Skeletal muscle satellite cell (primary cell): ENCODE measurements at regions not wholly inside any gene's neighbourhood (a gene's known extent, or its start where the extent isn't known, plus 50 kb on each side); places are given as distances from the start of the nearest gene placed in this dataset.

Source experiments
- H3K27me3 ChIP-seq: 2 replicates; pipeline ENCODE4 v1.7.0; 2013; ENCODE audit warnings: low read length; ENCODE audit not compliant: control insufficient read depth, insufficient read depth
- H3K36me3 ChIP-seq: 2 replicates; pipeline ENCODE4 v1.7.0; 2013; ENCODE audit warnings: mild to moderate bottlenecking, control low read depth, low read length; ENCODE audit not compliant: insufficient read depth
- H3K4me1 ChIP-seq: 2 replicates; pipeline ENCODE4 v1.7.0; 2013; ENCODE audit warnings: low read length; ENCODE audit not compliant: control insufficient read depth, insufficient read depth
- H3K4me2 ChIP-seq: 2 replicates; pipeline ENCODE4 v1.7.0; 2013; ENCODE audit warnings: mild to moderate bottlenecking, low read length
- H3K4me3 ChIP-seq: 2 replicates; pipeline ENCODE4 v1.7.0; 2013; ENCODE audit warnings: low read length
- H3K9ac ChIP-seq: 2 replicates; pipeline ENCODE4 v1.7.0; 2013; ENCODE audit warnings: mild to moderate bottlenecking, low read depth, low read length, moderate library complexity
- H3K9me3 ChIP-seq: replicated peaks from 2 replicates; pipeline ENCODE4 v1.7.0; 2013; ENCODE audit warnings: mild to moderate bottlenecking, control low read depth, low read length

GRCh38 chr11:33520112-33520511 lies 180.5 kb downstream of the C11orf91 start:
- Histone ChIP-seq H3K27me3 (no peaks in the 10 kb centered on the region), H3K36me3 (no peaks in the 10 kb centered on the region), H3K4me3 (no peak overlapping the region), H3K4me1 (no peaks in the 10 kb centered on the region), H3K4me2 (no peak overlapping the region), H3K9me3 (no peaks in the 10 kb centered on the region), H3K9ac (no peak overlapping the region)

- Histone ChIP-seq H3K4me3 (no peak overlapping the region), H3K9me3 (no peaks in the 10 kb centered on the region), H3K36me3 (no peaks in the 10 kb centered on the region), H3K9ac (no peak overlapping the region), H3K4me2 (no peak overlapping the region), H3K4me1 (no peaks in the 10 kb centered on the region), H3K27me3 (no peaks in the 10 kb centered on the region)
These were observed 185.3 kb downstream of the C11orf91 start for GRCh38 chr11:33515347-33515746.

GRCh38 chr11:33514079-33514925 lies 186.3 kb downstream of the C11orf91 start:
- H3K27me3 ChIP-seq, result no peaks in the 10 kb centered on the region
- no peak overlapping the region for H3K4me3 ChIP-seq
- H3K9ac ChIP-seq, result no peak overlapping the region
- H3K4me2 ChIP-seq, result no peak overlapping the region
- no peaks in the 10 kb centered on the region for H3K36me3 ChIP-seq
- H3K4me1 ChIP-seq, result no peaks in the 10 kb centered on the region
- no peaks in the 10 kb centered on the region for H3K9me3 ChIP-seq

GRCh38 chr11:33509632-33510031 lies 191.0 kb downstream of the C11orf91 start:
- H3K9ac ChIP-seq, result no peak overlapping the region
- no peaks in the 10 kb centered on the region for H3K36me3 ChIP-seq
- H3K4me1 ChIP-seq, result no peaks in the 10 kb centered on the region
- no peak overlapping the region for H3K4me3 ChIP-seq
- H3K4me2 ChIP-seq, result no peak overlapping the region
- H3K27me3 ChIP-seq, result no peaks in the 10 kb centered on the region
- no peaks in the 10 kb centered on the region for H3K9me3 ChIP-seq

DNA sequence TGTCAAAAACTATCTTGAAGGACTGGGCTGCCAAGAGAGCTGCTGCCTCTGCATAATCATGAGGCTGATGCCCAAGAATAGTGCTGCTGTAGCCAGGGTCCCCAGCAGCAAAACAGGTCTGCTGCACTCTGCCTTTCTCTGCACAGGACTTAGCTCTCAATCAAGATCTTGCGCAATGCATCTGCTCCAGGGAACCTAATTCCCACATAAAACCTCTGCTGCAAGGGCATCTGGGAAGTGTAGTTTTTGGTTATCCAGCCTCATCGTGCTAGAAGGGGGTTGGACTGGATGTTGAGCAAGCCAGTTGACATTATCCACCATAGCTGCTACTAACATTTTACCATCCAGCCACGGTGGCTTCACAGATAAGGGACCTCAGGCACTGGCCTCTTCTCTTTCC lies 192.7 kb downstream of the C11orf91 start:
- Histone ChIP-seq H3K4me3 (no peak overlapping the region), H3K9me3 (no peaks in the 10 kb centered on the region), H3K4me2 (no peak overlapping the region), H3K27me3 (no peaks in the 10 kb centered on the region), H3K9ac (no peak overlapping the region), H3K36me3 (no peaks in the 10 kb centered on the region), H3K4me1 (no peaks in the 10 kb centered on the region)

GRCh38 chr11:33507356-33507755 lies 193.3 kb downstream of the C11orf91 start:
- no peak overlapping the region for H3K9ac ChIP-seq
- no peaks in the 10 kb centered on the region for H3K27me3 ChIP-seq
- no peaks in the 10 kb centered on the region for H3K36me3 ChIP-seq
- no peaks in the 10 kb centered on the region for H3K4me1 ChIP-seq
- H3K4me2 ChIP-seq, result no peak overlapping the region
- no peaks in the 10 kb centered on the region for H3K9me3 ChIP-seq
- no peak overlapping the region for H3K4me3 ChIP-seq

DNA sequence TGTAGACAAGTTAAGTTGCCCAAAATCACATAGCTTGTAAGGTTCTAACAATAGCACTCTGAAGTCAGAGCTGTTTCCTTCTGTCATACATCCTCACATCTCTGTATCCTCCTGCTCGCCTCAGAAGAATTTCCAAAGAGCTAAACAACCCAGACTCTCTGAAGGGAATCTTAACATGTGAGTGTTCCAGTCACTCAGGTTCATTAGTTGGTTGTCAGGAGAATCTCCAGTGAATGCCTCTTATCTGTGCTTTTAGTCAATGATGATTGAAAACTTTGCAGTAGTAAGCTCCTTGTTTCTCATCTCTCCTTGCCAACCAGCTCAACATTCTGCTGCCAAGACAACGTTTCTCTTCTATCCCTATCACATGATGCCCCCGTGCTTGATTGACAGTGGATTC lies 195.5 kb downstream of the C11orf91 start:
- no peak overlapping the region for H3K4me3 ChIP-seq
- H3K27me3 ChIP-seq, result no peaks in the 10 kb centered on the region
- H3K9ac ChIP-seq, result no peak overlapping the region
- H3K9me3 ChIP-seq, result no peaks in the 10 kb centered on the region
- H3K36me3 ChIP-seq, result no peaks in the 10 kb centered on the region
- H3K4me1 ChIP-seq, result no peaks in the 10 kb centered on the region
- H3K4me2 ChIP-seq, result no peak overlapping the region

GRCh38 chr11:33500861-33501479 lies 199.7 kb downstream of the C11orf91 start:
- Histone ChIP-seq H3K27me3 (no peaks in the 10 kb centered on the region), H3K9ac (no peak overlapping the region), H3K36me3 (no peaks in the 10 kb centered on the region), H3K4me1 (no peaks in the 10 kb centered on the region), H3K4me3 (no peak overlapping the region), H3K4me2 (no peak overlapping the region), H3K9me3 (no peaks in the 10 kb centered on the region)

DNA sequence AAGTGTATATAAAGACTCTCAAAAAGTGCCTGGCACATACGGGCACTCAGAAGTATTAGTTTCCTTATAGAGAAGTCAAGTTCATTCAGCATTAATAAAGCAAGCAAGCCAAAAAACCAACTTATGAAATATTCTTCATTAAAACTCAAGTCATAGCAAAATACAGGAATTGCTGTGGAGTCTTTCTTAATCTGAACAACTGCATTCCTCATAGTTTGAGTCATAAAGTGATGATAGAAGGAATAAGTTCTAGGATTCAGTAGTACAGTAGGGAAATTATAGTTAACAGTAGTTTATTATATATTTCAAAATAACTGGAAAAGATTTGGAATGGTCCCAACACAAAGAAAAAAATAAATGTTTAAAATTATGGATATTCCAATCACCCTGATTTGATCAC lies 200.3 kb downstream of the C11orf91 start:
- Histone ChIP-seq H3K4me3 (no peak overlapping the region), H3K36me3 (no peaks in the 10 kb centered on the region), H3K27me3 (no peaks in the 10 kb centered on the region), H3K4me1 (no peaks in the 10 kb centered on the region), H3K4me2 (no peak overlapping the region), H3K9me3 (no peaks in the 10 kb centered on the region), H3K9ac (no peak overlapping the region)

DNA sequence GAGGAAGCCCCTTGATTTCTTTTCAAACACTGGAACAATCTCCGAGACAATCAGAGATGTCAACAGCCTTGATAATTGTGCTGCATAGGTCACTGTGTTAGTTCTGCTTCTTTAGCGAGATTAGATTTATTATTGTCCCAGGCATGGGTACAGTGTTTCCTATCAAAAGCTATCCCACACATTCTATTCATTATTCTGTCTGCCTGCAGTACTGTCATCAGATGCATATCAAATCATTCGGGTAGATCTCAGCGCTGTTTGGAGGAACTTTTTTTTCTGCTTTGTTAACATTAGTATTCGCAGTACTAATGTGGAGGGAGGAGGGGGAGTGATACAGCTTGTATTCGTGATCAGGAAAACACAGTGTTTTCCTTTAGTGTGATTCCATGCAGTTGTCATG lies 208.0 kb downstream of the C11orf91 start:
- H3K27me3 ChIP-seq, result no peaks in the 10 kb centered on the region

DNA sequence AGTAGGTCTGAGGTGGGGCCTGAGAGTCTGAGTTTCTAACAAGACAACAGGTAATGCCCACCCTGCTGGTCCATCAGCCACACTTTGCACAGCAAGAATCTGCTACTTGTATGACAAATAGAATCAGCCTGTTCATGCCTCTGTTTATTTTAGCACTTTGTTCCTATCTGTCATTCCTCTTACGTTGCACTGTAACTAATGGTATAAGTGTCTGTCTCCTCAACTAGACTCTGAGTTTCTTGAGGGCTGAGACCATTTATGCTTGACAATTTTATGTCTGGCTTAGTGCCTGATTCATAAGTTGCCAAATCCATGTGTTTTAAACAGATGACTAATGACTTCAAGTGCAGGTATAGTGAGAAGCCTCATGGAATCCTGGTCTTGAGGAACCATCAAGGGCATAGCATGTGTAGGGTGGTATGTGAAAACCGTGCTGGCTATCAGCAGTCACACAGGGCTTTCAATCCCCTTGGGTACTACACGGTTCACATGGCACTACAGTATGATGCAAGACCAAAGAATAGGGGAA lies 209.7 kb downstream of the C11orf91 start:
- Histone ChIP-seq H3K9me3 (no peaks in the 10 kb centered on the region), H3K4me3 (no peak overlapping the region), H3K4me1 (no peaks in the 10 kb centered on the region), H3K9ac (no peak overlapping the region), H3K4me2 (no peak overlapping the region), H3K27me3 (no peaks in the 10 kb centered on the region), H3K36me3 (no peaks in the 10 kb centered on the region)

More for the DNA sequence above, 208.0 kb downstream of the C11orf91 start:
- H3K4me1 ChIP-seq, result no peaks in the 10 kb centered on the region
- no peak overlapping the region for H3K4me2 ChIP-seq
- no peaks in the 10 kb centered on the region for H3K36me3 ChIP-seq
- H3K4me3 ChIP-seq, result no peak overlapping the region
- H3K9ac ChIP-seq, result no peak overlapping the region
- H3K9me3 ChIP-seq, result no peaks in the 10 kb centered on the region

- no peak overlapping the region for H3K9ac ChIP-seq
- H3K27me3 ChIP-seq, result no peaks in the 10 kb centered on the region
- H3K4me3 ChIP-seq, result no peak overlapping the region
- H3K36me3 ChIP-seq, result no peaks in the 10 kb centered on the region
- H3K4me1 ChIP-seq, result no peaks in the 10 kb centered on the region
- no peak overlapping the region for H3K4me2 ChIP-seq
- H3K9me3 ChIP-seq, result no peaks in the 10 kb centered on the region
These were observed 211.7 kb downstream of the C11orf91 start for GRCh38 chr11:33488971-33489370.
